ENCODE measurements at regions not wholly inside any gene's neighbourhood (a gene's known extent, or its start where the extent isn't known, plus 50 kb on each side); places are given as distances from the start of the nearest gene placed in this dataset.
"Not testable (repeated sequence)": the region's sequence is repeated elsewhere in the genome, so short reads cannot be mapped to it uniquely, and the experiment has no call there.

DNA sequence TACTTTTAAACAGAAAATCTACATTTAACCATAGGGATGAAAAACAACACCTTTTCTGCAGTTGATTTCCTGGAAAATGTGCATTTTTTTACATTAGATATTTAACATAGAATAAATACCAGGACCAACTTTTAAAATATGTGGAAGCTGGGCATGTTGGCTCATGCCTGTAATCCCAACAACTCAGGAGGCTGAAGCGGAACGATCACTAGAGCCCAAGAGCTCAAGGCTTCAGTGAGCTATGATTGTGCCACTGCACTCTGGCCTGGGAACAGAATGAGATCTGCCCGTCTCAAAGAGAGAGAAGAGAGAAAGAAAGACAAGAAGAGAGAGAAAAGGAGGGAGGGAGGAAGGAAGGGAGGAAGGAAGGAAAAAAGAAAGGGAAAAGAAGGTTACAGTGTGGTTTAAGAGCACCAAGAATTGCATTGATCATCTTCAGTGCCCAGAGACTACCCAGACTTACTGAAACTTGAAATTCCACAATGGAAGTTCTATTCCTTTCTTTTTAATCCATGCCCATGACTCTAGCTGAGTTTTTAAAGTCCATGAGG lies 189.4 kb upstream of the ARID1B start:
- no peak overlapping the region for H3K4me3 ChIP-seq (ENCODE audit: low read depth, low read length)
- no peak for TF ChIP-seq CTCF (IDR thresholded peaks at IDR 0.05; ENCODE audit: borderline replicate concordance, insufficient read depth, low read depth, low read length)

DNA sequence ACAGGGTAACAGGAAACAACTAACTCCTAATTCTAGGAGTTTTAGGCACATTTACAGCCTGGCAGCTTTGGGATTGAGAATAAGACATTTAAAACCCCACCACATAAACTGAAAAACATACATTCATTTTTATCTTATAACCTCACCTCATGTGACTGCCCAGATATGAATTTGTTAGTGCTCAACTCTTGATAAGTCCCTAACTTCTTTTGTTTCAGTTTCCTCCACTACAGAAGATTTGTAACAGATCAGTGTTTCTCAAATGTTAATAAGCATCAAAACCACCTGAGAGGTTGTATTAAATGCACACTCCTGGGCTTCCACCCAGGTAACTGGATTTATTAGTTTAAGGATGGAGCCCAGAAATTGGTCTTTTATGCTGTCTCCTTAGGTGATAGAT lies 190.1 kb upstream of the ARID1B start:
- no peak overlapping the region for H3K4me3 ChIP-seq (ENCODE audit: low read depth, low read length)
- no peak for TF ChIP-seq CTCF (IDR thresholded peaks at IDR 0.05; ENCODE audit: borderline replicate concordance, insufficient read depth, low read depth, low read length)

DNA sequence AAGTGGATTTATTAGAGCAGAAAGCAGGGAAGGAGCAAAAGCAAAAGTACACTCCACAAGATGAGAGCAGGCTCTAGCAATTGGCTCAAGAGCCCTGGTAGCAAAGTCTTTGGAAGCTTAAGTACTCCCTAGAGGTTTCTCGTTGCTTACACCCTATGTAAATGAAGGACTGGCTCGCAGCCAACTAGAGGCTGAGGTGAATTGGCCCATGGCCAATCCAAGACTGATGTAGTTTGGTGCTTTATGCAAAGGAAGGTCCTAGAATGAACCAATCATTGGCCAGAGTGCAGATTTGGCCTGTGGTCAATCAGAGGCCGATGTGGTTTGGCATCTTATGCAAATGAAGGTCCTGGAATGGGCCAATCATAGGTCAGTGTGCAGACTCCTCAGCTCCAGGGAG lies 191.3 kb upstream of the ARID1B start:
- no peak overlapping the region for H3K4me3 ChIP-seq (ENCODE audit: low read depth, low read length)
- TF ChIP-seq CTCF (IDR thresholded peaks at IDR 0.05; ENCODE audit: borderline replicate concordance, insufficient read depth, low read depth, low read length) = no peak

DNA sequence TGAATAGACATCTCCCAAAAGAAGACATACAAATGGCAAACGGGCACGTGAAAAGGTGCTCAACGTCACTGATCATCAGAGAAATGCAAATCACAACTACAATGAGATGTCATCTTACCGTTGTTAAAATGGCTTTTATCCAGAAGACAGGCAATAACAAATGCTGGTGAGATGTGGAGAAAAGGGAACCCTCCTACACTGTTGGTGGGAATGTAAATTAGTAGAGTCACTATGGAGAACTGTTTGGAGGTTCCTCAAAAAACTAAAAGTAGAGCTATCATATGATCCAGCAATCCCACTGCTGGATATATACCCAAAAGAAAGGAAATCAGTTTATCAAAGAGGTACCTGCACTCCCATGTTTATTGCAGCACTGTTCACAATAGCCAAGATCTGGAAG lies 193.1 kb upstream of the ARID1B start:
- H3K4me3 ChIP-seq (ENCODE audit: low read depth, low read length) = not testable (repeated sequence)

DNA sequence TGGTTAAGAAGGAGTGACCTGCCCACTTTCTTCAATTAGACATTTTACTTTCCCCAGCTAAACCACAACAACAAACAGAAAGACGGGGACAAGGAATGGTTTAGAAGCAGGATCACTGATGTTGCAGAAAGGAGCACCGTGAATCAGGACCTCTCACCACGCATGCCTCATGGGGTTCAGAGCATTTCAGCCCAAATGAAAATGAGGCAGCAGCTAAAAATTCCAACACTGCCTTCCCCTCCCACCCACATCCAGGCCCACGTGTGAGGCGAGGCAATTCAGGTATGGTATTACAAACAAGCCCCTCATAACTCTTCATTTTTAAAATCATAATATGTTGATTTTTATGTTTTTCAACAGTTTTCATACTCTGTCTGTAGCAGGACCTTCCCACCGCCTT lies 194.1 kb upstream of the ARID1B start:
- no peak for TF ChIP-seq CTCF (IDR thresholded peaks at IDR 0.05; ENCODE audit: borderline replicate concordance, insufficient read depth, low read depth, low read length)
- no peak overlapping the region for H3K4me3 ChIP-seq (ENCODE audit: low read depth, low read length)

GRCh38 chr6:156582509-156582992 lies 194.6 kb upstream of the ARID1B start:
- TF ChIP-seq CTCF (IDR thresholded peaks at IDR 0.05; ENCODE audit: borderline replicate concordance, insufficient read depth, low read depth, low read length) = no peak
- H3K4me3 ChIP-seq (ENCODE audit: low read depth, low read length) = no peak overlapping the region

DNA sequence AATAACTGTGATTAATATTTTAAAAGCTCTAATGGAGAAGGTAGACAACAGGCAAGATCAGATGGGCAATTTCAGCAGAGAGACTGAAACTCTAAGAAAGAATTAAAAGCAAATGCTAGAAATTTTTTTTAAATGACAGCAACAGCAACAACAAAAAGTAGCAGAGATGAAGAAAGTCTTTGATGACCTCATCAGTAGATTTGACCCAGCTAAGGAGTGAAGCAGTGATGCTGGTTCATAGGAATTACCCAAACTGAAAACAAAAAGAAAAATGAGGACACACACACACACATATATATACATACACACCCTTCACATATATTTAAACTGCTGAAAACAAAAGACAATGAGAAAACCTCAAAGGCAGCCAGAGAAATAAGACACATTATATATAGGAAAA lies 197.6 kb upstream of the ARID1B start:
- no peak for TF ChIP-seq CTCF (IDR thresholded peaks at IDR 0.05; ENCODE audit: borderline replicate concordance, insufficient read depth, low read depth, low read length)
- H3K4me3 ChIP-seq (ENCODE audit: low read depth, low read length) = no peak overlapping the region

- no peak overlapping the region for H3K4me3 ChIP-seq (ENCODE audit: low read depth, low read length)
- TF ChIP-seq CTCF (IDR thresholded peaks at IDR 0.05; ENCODE audit: borderline replicate concordance, insufficient read depth, low read depth, low read length) = no peak
Observed at GRCh38 chr6:156577749-156578148, 199.4 kb upstream of the ARID1B start.
